Activated CD4-positive, alpha-beta T cell treated with anti-CD3 and anti-CD28 coated beads for 36 hours (primary cell): ENCODE measurements at regions not wholly inside any gene's neighbourhood (a gene's known extent, or its start where the extent isn't known, plus 50 kb on each side); places are given as distances from the start of the nearest gene placed in this dataset.

Source experiments
- ATAC-seq: fragments of 200-7000 bp; cut with Tn5 transposase; one replicate; pipeline ENCODE4 v1.10.0; 2021; ENCODE audit warnings: mild to moderate bottlenecking, moderate library complexity
- CTCF ChIA-PET: fragments of 350-600 bp; sonication (Branson Sonifier 250); formaldehyde crosslinking; loops from one replicate; lab custom pipeline; 2021; ENCODE audit warnings: antibody characterized with exemption; lab: Charles Lee
- POLR2A ChIA-PET: fragments of 350-600 bp; sonication (Branson Sonifier 250); formaldehyde crosslinking; loops from one replicate; lab custom pipeline; 2021; ENCODE audit warnings: antibody characterized with exemption, inconsistent platforms; lab: Charles Lee
- DNase-seq: peaks from one replicate; pipeline ENCODE4 v3.0.0-alpha.2; 2020
- H3K27ac Mint-ChIP-seq: one replicate; pipeline ENCODE4 v1.8.0; 2021; ENCODE audit warnings: mixed read lengths
- H3K27me3 Mint-ChIP-seq: one replicate; pipeline ENCODE4 v1.8.0; 2021; ENCODE audit warnings: mixed read lengths
- H3K36me3 Mint-ChIP-seq: one replicate; pipeline ENCODE4 v1.8.0; 2021; ENCODE audit warnings: low read depth, mixed read lengths
- H3K4me1 Mint-ChIP-seq: one replicate; pipeline ENCODE4 v1.8.0; 2021; ENCODE audit warnings: mixed read lengths
- H3K4me3 Mint-ChIP-seq: one replicate; pipeline ENCODE4 v1.8.0; 2021; ENCODE audit warnings: mild to moderate bottlenecking, moderate library complexity, mixed read lengths
- H3K9me3 Mint-ChIP-seq: one replicate; pipeline ENCODE4 v1.8.0; 2021; ENCODE audit warnings: low read depth, mixed read lengths
- intact Hi-C, 2 experiments: fragments of 100-400 bp; cut with DNase I in 1 of 2; cut with micrococcal nuclease in 1 of 2; formaldehyde crosslinking; loops; one replicate each; pipeline versions ENCODE4 v1.14.2 to v1.15.1; 2022 to 2024; cut with DNase I, micrococcal nuclease

DNA sequence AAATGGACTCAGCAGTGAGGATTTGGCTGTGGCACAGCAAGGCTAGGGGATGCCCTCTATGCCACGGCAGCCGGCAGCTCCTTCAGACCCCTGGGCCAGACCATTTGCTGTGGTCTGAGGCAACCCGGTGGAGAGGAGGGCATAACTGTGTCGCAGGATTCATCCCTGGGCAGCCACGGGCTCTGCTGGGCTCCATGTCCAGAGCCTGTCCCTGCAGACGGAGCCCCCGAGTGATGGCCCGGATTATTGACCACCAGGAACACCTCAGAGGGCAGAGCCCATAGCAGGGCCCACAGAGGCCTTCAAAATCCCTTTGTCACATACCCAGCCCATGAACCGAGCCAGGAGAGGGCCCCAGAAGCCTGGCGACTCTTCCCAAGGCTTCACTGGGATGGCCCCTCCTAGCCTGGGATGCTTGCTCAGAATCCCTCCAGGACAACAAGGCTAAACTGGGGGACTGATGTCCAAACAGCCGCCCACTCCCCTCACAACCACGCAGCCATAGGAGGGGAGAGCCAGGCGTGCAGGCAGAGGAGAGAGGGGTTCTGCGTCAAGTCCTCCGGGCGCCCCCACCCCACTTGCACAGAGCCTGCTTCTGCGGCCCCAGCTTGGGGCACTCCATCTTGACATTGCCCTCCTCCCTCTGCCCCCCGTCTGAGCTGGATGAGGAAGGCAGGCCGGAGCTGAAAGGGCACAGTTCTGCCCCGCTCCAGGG is 68.2 kb upstream of the AFDN start:
- H3K4me3 Mint-ChIP-seq, result no peak overlapping the region
- no peaks in the 10 kb centered on the region for H3K4me1 Mint-ChIP-seq
- ATAC-seq (no peak), DNase-seq (no peak)
- no peak overlapping the region for H3K27ac Mint-ChIP-seq
- ChIA-PET POLR2A (no interaction called here), CTCF (no interaction called here)
- H3K9me3 Mint-ChIP-seq, result no peaks in the 10 kb centered on the region
- intact Hi-C loops, result no loop called here
- no peaks in the 10 kb centered on the region for H3K36me3 Mint-ChIP-seq
- H3K27me3 Mint-ChIP-seq, result peaks cover 9% of the 10 kb centered on the region

DNA sequence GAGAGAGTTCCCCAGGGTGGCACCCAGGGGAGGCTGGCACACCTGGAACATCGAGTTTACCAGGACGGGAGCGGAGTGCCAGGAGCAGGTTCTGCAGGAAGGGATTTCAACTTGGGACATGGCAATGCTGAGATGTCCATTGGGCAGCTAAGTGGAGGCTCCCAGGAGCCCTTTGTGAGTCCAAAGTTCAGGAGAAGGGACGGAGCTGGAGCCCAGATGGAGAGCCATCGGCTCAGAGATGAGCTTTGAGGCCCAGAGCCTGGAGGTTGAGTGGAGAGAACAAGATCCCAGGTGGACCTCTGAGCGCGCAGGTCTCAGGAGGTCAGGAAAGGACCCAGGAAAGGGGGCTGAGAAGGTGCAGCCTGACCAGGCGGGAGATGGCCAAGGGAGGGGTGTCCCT is 67.5 kb upstream of the AFDN start:
- no peaks in the 10 kb centered on the region for H3K4me1 Mint-ChIP-seq
- peaks cover 4% of the 10 kb centered on the region for H3K27me3 Mint-ChIP-seq
- H3K9me3 Mint-ChIP-seq, result no peaks in the 10 kb centered on the region
- no peaks in the 10 kb centered on the region for H3K36me3 Mint-ChIP-seq
- CTCF ChIA-PET, result interaction anchor here (0.5 kb wide), 1 partner anchor 1592 kb away, joined by 4 read pairs; no protein-coding TSS in a partner anchor
- POLR2A ChIA-PET, result no interaction called here
- H3K4me3 Mint-ChIP-seq, result no peak overlapping the region
- DNase-seq (no peak), ATAC-seq (no peak)
- intact Hi-C loops, result no loop called here
- no peak overlapping the region for H3K27ac Mint-ChIP-seq

DNA sequence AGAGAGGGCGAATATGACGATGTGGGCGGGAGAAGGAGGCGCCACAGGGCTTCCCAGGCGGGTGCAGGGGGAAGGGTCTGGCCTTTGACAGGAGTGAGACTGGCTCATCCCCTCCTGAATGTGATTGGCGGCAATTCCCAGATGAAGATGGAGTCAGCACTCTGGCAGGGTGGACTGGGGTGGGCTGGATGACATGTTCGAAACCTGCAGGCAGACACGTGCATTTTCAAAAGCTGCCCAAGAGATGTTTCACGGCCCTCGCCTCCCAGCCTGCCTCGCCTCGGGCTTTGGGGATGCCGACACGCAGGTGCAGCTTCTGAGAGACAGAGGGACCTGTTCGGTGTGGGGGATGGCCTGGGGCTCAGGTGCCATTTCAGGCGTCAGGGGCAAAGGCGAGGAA is 66.8 kb upstream of the AFDN start:
- Mint-ChIP-seq H3K27me3 (peaks cover 4% of the 10 kb centered on the region), H3K4me1 (no peaks in the 10 kb centered on the region), H3K27ac (no peak overlapping the region), H3K36me3 (no peaks in the 10 kb centered on the region), H3K4me3 (no peak overlapping the region), H3K9me3 (no peaks in the 10 kb centered on the region)
- ATAC-seq, result no peak
- no peak for DNase-seq
- ChIA-PET POLR2A (no interaction called here), CTCF (interaction anchor here (0.7 kb wide), 1 partner anchor 9 kb away, joined by 3 read pairs; no protein-coding TSS in a partner anchor)
- intact Hi-C loops, result no loop called here

GRCh38 chr6:167760979-167761793 is 65.5 kb upstream of the AFDN start:
- ChIA-PET POLR2A (no interaction called here), CTCF (no interaction called here)
- ATAC-seq (no peak), DNase-seq (no peak)
- Mint-ChIP-seq H3K27me3 (peaks cover 4% of the 10 kb centered on the region), H3K9me3 (no peaks in the 10 kb centered on the region), H3K4me1 (no peaks in the 10 kb centered on the region), H3K36me3 (no peaks in the 10 kb centered on the region), H3K27ac (no peak overlapping the region), H3K4me3 (no peak overlapping the region)
- intact Hi-C loops, result no loop called here

- Mint-ChIP-seq H3K4me3 (no peak overlapping the region), H3K27me3 (peaks cover 4% of the 10 kb centered on the region), H3K9me3 (no peaks in the 10 kb centered on the region), H3K36me3 (no peaks in the 10 kb centered on the region), H3K27ac (no peak overlapping the region), H3K4me1 (no peaks in the 10 kb centered on the region)
- intact Hi-C loops, result no loop called here
- CTCF ChIA-PET, result no interaction called here
- POLR2A ChIA-PET, result no interaction called here
- no peak for DNase-seq
- ATAC-seq, result no peak
These were observed 64.9 kb upstream of the AFDN start for GRCh38 chr6:167761794-167762258.

DNA sequence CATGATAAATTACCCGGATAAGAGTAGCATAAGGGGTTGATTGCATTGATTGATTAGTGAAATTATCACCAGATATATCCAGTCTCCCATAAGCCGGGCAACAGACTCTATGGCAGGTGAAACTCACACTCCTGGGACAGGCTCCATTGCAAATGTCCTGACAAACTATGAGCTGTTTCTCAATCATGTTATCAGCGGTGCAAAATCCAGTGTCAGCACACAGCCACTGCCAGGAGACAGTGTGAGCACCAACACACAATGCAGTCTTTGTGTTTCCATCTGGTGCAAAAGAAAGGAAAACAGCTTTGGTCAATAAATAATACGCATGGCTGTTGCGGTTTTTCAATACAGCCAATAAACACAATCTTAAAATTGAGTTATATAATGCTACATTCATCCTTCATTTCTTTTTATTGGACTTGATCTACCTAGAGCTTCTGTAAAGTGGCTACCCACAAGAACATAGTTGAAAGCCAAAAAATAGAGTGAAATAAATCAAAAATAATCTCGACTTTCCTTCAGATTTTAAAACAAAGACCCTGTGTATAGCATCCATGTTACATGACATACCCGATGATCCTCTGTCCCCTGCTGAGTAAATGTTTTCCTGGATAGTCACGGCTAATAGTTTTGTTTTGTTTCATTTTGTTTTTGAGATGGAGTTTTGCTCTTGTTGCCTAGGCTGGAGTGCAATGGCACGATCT is 64.3 kb upstream of the AFDN start:
- intact Hi-C loops, result no loop called here
- ATAC-seq (no peak), DNase-seq (no peak)
- POLR2A ChIA-PET, result no interaction called here
- no peak overlapping the region for H3K27ac Mint-ChIP-seq
- H3K4me1 Mint-ChIP-seq, result no peaks in the 10 kb centered on the region
- H3K9me3 Mint-ChIP-seq, result no peaks in the 10 kb centered on the region
- H3K36me3 Mint-ChIP-seq, result no peaks in the 10 kb centered on the region
- peaks cover 4% of the 10 kb centered on the region for H3K27me3 Mint-ChIP-seq
- CTCF ChIA-PET, result no interaction called here
- no peak overlapping the region for H3K4me3 Mint-ChIP-seq

GRCh38 chr6:167763056-167763944 is 63.4 kb upstream of the AFDN start:
- no peak overlapping the region for H3K27ac Mint-ChIP-seq
- no peaks in the 10 kb centered on the region for H3K4me1 Mint-ChIP-seq
- no peaks in the 10 kb centered on the region for H3K9me3 Mint-ChIP-seq
- no peaks in the 10 kb centered on the region for H3K36me3 Mint-ChIP-seq
- no peak for ATAC-seq
- intact Hi-C loops, result no loop called here
- H3K27me3 Mint-ChIP-seq, result peaks cover 4% of the 10 kb centered on the region
- CTCF ChIA-PET, result no interaction called here
- no peak for DNase-seq
- H3K4me3 Mint-ChIP-seq, result no peak overlapping the region
- POLR2A ChIA-PET, result no interaction called here

DNA sequence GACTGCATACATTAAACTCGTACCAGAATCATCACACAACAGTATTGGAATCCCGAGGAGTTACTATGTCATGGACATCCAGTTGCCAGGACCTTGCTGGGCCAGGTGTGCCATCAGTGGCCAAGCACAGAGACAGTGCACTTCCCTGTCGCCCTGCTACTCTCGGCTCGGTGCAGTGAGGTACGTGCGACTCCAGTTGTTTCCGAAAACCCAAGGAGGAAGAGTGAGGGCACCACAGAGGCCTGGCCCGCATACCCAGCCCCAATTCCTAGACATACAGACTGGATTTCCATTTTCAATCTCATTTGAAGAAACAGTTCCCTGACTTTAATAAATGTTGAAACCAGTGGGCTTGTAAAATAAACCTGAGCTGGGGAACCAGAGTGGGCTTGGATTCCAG is 62.5 kb upstream of the AFDN start:
- no peak overlapping the region for H3K4me3 Mint-ChIP-seq
- intact Hi-C loops, result no loop called here
- no peak for DNase-seq
- CTCF ChIA-PET, result no interaction called here
- H3K4me1 Mint-ChIP-seq, result no peaks in the 10 kb centered on the region
- no peaks in the 10 kb centered on the region for H3K9me3 Mint-ChIP-seq
- ATAC-seq, result no peak
- peaks cover 5% of the 10 kb centered on the region for H3K27me3 Mint-ChIP-seq
- no peaks in the 10 kb centered on the region for H3K36me3 Mint-ChIP-seq
- POLR2A ChIA-PET, result no interaction called here
- no peak overlapping the region for H3K27ac Mint-ChIP-seq

DNA sequence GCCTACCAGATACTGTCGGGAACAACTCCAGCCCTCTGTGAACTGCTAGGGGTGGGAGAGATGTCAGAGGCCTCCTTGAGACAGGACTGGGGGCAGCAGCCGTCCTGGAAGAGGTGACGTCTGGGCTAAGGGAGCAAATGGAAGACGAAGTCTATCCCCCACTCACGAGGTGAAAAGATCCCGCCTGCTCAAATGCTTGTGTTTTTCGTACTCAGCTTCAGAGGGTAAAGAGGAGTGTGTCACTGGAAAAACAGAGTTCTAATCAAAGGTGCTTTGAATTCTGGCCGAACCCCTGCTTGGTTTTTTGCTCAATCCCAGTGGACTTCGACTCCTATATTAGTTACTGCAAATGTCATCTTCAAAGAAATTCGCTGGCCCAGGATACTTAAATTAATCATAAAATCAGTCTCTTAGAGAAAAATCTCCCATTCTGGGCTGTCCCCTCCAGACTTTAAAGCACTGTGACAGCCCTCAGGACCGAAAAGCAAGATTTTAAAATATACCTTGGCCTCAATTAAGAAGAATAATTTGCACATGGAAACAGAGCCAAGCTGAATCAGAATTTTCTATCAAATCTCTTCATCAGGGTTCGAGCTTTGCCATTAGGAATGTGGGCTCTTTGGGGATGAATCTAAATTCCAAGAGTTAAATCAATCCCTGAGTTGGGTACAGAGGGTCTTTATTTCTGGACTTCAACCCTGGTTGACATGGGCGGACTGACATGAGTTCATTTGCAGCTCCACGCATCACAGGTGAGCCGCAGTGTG is 61.8 kb upstream of the AFDN start:
- no peak overlapping the region for H3K4me3 Mint-ChIP-seq
- intact Hi-C loops, result no loop called here

DNA sequence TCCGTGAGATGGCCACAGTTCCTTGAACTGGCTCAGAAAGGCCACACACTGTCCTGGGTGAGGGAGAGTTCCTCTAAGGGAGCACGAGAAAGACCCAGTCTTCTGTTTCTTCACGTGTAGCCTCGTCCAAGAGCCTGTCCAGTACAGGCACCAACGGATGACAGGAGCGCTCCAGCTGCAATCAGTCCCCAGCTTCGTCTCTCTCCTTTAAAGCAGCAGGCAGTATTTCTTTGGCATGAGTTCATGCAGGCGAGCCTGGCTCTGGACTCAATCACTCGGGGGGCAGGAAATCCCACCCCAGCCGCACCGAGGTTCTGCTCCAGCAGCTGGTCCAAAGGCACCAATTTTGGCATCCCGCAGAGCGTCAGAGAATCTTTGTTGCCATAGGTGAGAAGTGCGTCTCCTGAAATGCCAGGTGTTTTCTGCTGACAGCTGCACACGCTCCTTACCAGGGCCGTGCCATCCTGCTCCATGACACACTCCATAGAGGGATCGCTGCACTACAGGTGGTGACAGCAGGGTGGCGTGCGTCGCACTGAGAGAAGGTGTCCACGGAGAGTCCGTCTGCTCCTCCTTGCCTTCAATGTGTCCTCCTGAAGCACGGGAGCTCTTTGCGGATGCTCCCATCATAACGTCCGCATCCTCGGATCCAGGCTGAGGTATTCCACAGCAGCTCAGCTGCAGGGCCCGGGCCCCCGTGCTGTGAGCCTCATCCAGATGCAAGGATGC is 59.6 kb upstream of the AFDN start:
- Mint-ChIP-seq H3K27ac (no peak overlapping the region), H3K4me3 (no peak overlapping the region), H3K9me3 (no peaks in the 10 kb centered on the region), H3K36me3 (no peaks in the 10 kb centered on the region), H3K4me1 (no peaks in the 10 kb centered on the region), H3K27me3 (peaks cover 7% of the 10 kb centered on the region)
- DNase-seq (no peak), ATAC-seq (no peak)
- CTCF ChIA-PET, result no interaction called here
- POLR2A ChIA-PET, result no interaction called here
- intact Hi-C loops, result no loop called here

More for the DNA sequence above, 61.8 kb upstream of the AFDN start:
- no peaks in the 10 kb centered on the region for H3K36me3 Mint-ChIP-seq
- no peaks in the 10 kb centered on the region for H3K9me3 Mint-ChIP-seq
- no peak for ATAC-seq
- no peak for DNase-seq
- POLR2A ChIA-PET, result no interaction called here
- no peak overlapping the region for H3K27ac Mint-ChIP-seq
- peaks cover 2% of the 10 kb centered on the region for H3K27me3 Mint-ChIP-seq
- CTCF ChIA-PET, result no interaction called here
- no peaks in the 10 kb centered on the region for H3K4me1 Mint-ChIP-seq
